Astrocyte (in vitro differentiated cells and primary cell): ENCODE measurements at regions not wholly inside any gene's neighbourhood (a gene's known extent, or its start where the extent isn't known, plus 50 kb on each side); places are given as distances from the start of the nearest gene placed in this dataset.
A peak's percentile ranks its signal among the peaks of the same experiment; 100 is the strongest.

Source experiments
- DNase-seq: peaks from one replicate; pipeline ENCODE4 v3.0.0-alpha.2; 2010; ENCODE audit warnings: low read depth
- FAIRE-seq: peaks from 2 replicates; lab custom pipeline; 2011; peaks lifted over from hg19 to GRCh38; lab: Jason Lieb, UNC
- H2AFZ ChIP-seq: 2 replicates; pipeline ENCODE4 v1.6.0; 2012; ENCODE audit warnings: low read depth, low read length, inconsistent platforms
- H3K27ac ChIP-seq: 2 replicates; pipeline ENCODE4 v1.5.1; 2011; ENCODE audit warnings: low read depth, low read length, inconsistent platforms
- H3K27me3 ChIP-seq: 2 replicates; pipeline ENCODE4 v1.6.0; 2011; ENCODE audit warnings: low read length, inconsistent platforms; ENCODE audit not compliant: insufficient read depth
- H3K36me3 ChIP-seq: 2 replicates; pipeline ENCODE4 v1.5.1; 2011; ENCODE audit warnings: low read length, inconsistent platforms; ENCODE audit not compliant: insufficient read depth
- H3K4me1 ChIP-seq: 2 replicates; pipeline ENCODE4 v1.5.1; 2011; ENCODE audit warnings: low read length, inconsistent platforms; ENCODE audit not compliant: insufficient read depth
- H3K4me2 ChIP-seq: 2 replicates; pipeline ENCODE4 v1.6.0; 2012; ENCODE audit warnings: low read length, inconsistent platforms
- H3K4me3 ChIP-seq: 2 replicates; pipeline ENCODE4 v1.5.1; 2011; ENCODE audit warnings: low read depth, mild to moderate bottlenecking, low read length, inconsistent platforms; ENCODE audit not compliant: insufficient read depth
- H3K79me2 ChIP-seq: 2 replicates; pipeline ENCODE4 v1.6.0; 2012; ENCODE audit warnings: mild to moderate bottlenecking, low read length, inconsistent platforms; ENCODE audit not compliant: insufficient read depth
- H3K9ac ChIP-seq: 2 replicates; pipeline ENCODE4 v1.6.0; 2012; ENCODE audit warnings: mild to moderate bottlenecking, low read length, inconsistent platforms
- H3K9me3 ChIP-seq: 2 replicates; pipeline ENCODE4 v1.5.1; 2012; ENCODE audit warnings: low read depth, mild to moderate bottlenecking, low read length, inconsistent platforms; ENCODE audit not compliant: insufficient read depth
- H4K20me1 ChIP-seq: 2 replicates; pipeline ENCODE4 v1.6.0; 2012; ENCODE audit warnings: low read length, inconsistent platforms; ENCODE audit not compliant: insufficient read depth
- H3K27ac Mint-ChIP-seq: one replicate; pipeline ENCODE4 v1.8.0; 2021; ENCODE audit warnings: mild to moderate bottlenecking, mixed read lengths; ENCODE audit not compliant: unreplicated experiment
- H3K27me3 Mint-ChIP-seq: one replicate; pipeline ENCODE4 v1.8.0; 2021; ENCODE audit warnings: low read depth, mixed read lengths; ENCODE audit not compliant: unreplicated experiment
- H3K36me3 Mint-ChIP-seq: one replicate; pipeline ENCODE4 v1.8.0; 2021; ENCODE audit warnings: low read depth, mixed read lengths; ENCODE audit not compliant: unreplicated experiment
- H3K4me1 Mint-ChIP-seq: one replicate; pipeline ENCODE4 v1.8.0; 2021; ENCODE audit warnings: low read depth, mixed read lengths; ENCODE audit not compliant: unreplicated experiment
- H3K4me3 Mint-ChIP-seq: one replicate; pipeline ENCODE4 v1.8.0; 2021; ENCODE audit warnings: mild to moderate bottlenecking, moderate library complexity, mixed read lengths; ENCODE audit not compliant: unreplicated experiment
- H3K9me3 Mint-ChIP-seq: one replicate; pipeline ENCODE4 v1.8.0; 2021; ENCODE audit warnings: mild to moderate bottlenecking, mixed read lengths; ENCODE audit not compliant: unreplicated experiment
- EZH2 ChIP-seq: IDR thresholded peaks from 2 replicates; pipeline ENCODE4 v1.6.1; 2012; ENCODE audit warnings: mild to moderate bottlenecking, low read length, inconsistent platforms; ENCODE audit not compliant: insufficient read depth
- TF ChIP-seq, protein P1 (sequence below): IDR thresholded peaks from 2 replicates; pipeline ENCODE4 v1.5.1; 2011; ENCODE audit warnings: low read depth, mild to moderate bottlenecking, inconsistent platforms, low read length, moderate library complexity; ENCODE audit not compliant: insufficient read depth

DNA sequence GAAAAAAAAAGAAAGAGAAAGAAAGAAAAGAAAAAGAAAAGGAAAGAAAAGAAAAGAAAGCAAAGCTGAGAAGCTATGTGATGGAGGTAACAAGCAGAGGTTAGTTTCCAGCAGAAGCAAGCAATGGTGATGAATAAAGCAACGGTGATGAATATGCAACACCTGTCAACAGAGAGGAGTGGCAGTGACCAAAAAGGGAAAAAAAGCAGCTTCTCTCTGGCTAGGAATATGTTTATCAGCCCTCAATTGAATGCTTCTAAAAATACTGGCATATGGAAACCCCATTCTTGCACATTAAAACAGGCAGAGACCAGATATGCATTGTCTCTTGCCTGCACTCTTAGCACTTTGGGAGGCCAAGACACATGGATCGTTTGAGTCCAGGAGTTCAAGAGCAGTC, 100.9 kb downstream of the GJA1 start:
- Mint-ChIP-seq H3K4me3 (no peak overlapping the region), H3K9me3 (no peaks in the 10 kb centered on the region), H3K4me1 (peaks cover 5% of the 10 kb centered on the region), H3K36me3 (no peaks in the 10 kb centered on the region), H3K27ac (no peak overlapping the region), H3K27me3 (no peaks in the 10 kb centered on the region)
- TF ChIP-seq EZH2: no peak
- TF ChIP-seq, protein P1, sequence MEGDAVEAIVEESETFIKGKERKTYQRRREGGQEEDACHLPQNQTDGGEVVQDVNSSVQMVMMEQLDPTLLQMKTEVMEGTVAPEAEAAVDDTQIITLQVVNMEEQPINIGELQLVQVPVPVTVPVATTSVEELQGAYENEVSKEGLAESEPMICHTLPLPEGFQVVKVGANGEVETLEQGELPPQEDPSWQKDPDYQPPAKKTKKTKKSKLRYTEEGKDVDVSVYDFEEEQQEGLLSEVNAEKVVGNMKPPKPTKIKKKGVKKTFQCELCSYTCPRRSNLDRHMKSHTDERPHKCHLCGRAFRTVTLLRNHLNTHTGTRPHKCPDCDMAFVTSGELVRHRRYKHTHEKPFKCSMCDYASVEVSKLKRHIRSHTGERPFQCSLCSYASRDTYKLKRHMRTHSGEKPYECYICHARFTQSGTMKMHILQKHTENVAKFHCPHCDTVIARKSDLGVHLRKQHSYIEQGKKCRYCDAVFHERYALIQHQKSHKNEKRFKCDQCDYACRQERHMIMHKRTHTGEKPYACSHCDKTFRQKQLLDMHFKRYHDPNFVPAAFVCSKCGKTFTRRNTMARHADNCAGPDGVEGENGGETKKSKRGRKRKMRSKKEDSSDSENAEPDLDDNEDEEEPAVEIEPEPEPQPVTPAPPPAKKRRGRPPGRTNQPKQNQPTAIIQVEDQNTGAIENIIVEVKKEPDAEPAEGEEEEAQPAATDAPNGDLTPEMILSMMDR: no peak
- Histone ChIP-seq H3K9ac (no peak overlapping the region), H3K4me3 (no peak overlapping the region), H3K9me3 (no peaks in the 10 kb centered on the region), H3K27me3 (no peaks in the 10 kb centered on the region), H4K20me1 (no peaks in the 10 kb centered on the region), H3K4me2 (no peak overlapping the region), H3K79me2 (no peaks in the 10 kb centered on the region), H3K36me3 (no peaks in the 10 kb centered on the region), H3K4me1 (no peaks in the 10 kb centered on the region), H2AFZ (no peak overlapping the region), H3K27ac (no peak overlapping the region)
- FAIRE-seq (no peak), DNase-seq (no peak)

DNA sequence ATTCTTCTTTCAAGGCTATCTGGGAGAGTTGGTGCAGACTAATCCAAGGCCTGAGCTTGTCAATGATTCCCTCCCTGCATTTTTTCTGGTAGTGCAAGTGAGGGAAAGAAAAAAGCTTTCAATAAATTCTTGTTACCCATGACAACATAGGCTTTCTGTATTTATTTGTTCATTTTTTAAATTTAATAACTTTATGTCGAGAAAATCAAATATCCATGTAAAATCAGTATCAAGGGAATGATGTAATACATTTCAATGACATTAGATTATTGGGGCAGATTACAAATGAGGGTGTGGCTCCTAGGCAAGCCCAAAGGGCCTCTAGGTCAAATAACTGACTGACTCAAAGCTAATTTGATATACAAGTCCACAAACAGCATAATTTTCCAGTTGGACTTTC, 104.0 kb downstream of the GJA1 start:
- no peak for DNase-seq
- Histone ChIP-seq H3K79me2 (no peaks in the 10 kb centered on the region), H3K36me3 (no peaks in the 10 kb centered on the region), H3K4me2 (no peak overlapping the region), H3K4me1 (no peaks in the 10 kb centered on the region), H3K9me3 (no peaks in the 10 kb centered on the region), H2AFZ (no peak overlapping the region), H3K9ac (no peak overlapping the region), H3K27me3 (no peaks in the 10 kb centered on the region), H3K27ac (no peak overlapping the region), H3K4me3 (no peak overlapping the region), H4K20me1 (no peaks in the 10 kb centered on the region)
- no peak overlapping the region for H3K27ac Mint-ChIP-seq
- peaks cover 5% of the 10 kb centered on the region for H3K4me1 Mint-ChIP-seq
- no peaks in the 10 kb centered on the region for H3K27me3 Mint-ChIP-seq
- no peak for FAIRE-seq
- H3K9me3 Mint-ChIP-seq: no peaks in the 10 kb centered on the region
- TF ChIP-seq EZH2: no peak
- TF ChIP-seq, protein P1: no peak
- no peaks in the 10 kb centered on the region for H3K36me3 Mint-ChIP-seq
- no peak overlapping the region for H3K4me3 Mint-ChIP-seq

DNA sequence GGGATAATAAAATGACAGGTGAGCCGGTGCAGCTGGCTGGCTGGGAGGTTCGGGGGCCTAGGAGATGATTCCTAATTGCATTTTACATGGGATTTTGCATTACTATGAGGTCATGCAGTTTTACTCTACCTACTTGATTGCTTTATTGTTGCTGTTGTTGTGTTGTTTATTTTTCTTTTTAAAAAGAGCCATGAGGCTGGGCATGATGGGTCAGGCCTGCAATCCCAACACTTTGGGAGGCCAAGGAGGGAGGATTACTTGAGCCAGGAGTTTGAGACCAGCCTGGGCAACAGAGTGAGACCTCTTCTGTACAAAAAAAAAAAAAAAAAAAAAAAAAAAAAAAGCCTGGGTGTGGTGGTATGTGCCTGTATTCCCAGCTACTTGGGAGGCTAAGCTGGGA, 104.8 kb downstream of the GJA1 start:
- Histone ChIP-seq H2AFZ (no peak overlapping the region), H3K27me3 (no peaks in the 10 kb centered on the region), H3K79me2 (no peaks in the 10 kb centered on the region), H3K36me3 (no peaks in the 10 kb centered on the region), H3K27ac (no peak overlapping the region), H4K20me1 (no peaks in the 10 kb centered on the region), H3K9me3 (no peaks in the 10 kb centered on the region), H3K4me2 (no peak overlapping the region), H3K4me1 (peaks cover 4% of the 10 kb centered on the region), H3K4me3 (no peak overlapping the region), H3K9ac (no peak overlapping the region)
- Mint-ChIP-seq H3K9me3 (no peaks in the 10 kb centered on the region), H3K4me1 (peaks cover 9% of the 10 kb centered on the region), H3K27ac (peak overlapping the region; percentile 41), H3K27me3 (no peaks in the 10 kb centered on the region), H3K36me3 (no peaks in the 10 kb centered on the region), H3K4me3 (no peak overlapping the region)
- DNase-seq: no peak
- TF ChIP-seq EZH2: no peak
- TF ChIP-seq, protein P1: no peak
- no peak for FAIRE-seq
